ENCODE measurements at regions not wholly inside any gene's neighbourhood (a gene's known extent, or its start where the extent isn't known, plus 50 kb on each side); places are given as distances from the start of the nearest gene placed in this dataset.
"Not testable (repeated sequence)": the region's sequence is repeated elsewhere in the genome, so short reads cannot be mapped to it uniquely, and the experiment has no call there.

GRCh38 chr12:83506841-83507240 is 820.1 kb downstream of the TMTC2 start:
- no peak for DNase-seq

DNA sequence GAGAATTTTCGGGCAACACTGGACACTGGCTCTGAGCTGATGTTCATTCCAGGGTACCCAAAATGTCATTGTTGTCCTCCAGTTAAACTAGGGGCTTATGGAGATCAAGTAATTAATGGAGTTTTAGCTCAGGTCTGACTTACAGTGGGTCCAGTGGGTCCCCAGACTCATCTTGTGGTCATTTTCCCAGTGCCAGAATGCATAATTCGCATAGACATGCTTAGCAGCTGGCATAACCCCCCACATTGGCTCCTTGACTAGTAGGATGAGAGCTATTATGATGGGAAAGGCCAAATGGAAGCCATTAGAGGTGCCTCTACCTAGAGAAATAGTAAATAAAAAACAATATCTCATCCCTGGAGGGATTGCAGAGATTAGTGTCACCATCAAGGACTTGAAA is 818.9 kb downstream of the TMTC2 start:
- no peak for DNase-seq

GRCh38 chr12:83499894-83500293 is 813.2 kb downstream of the TMTC2 start:
- not testable (repeated sequence) for DNase-seq

GRCh38 chr12:83477696-83478095 is 791.0 kb downstream of the TMTC2 start:
- no peak for DNase-seq

GRCh38 chr12:83476695-83477690 is 790.3 kb downstream of the TMTC2 start:
- no peak for DNase-seq

DNA sequence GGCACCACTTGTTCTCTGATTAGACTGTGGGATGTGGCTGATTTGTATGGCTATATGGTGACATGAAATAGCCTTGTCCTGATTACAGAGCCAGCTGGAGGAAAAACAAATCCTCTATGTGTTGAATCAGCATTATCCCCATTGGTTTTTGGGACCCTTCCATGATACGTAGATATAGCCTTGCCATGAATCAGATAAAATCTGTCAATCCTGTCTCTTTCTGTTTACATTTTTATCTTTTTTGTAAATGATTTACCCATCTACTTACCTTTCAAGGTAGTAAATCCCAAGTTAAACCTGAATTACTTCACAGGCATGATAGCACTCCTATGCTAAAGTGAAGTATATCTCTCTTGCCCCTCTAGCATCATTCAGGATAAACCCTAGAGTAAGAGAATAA is 789.3 kb downstream of the TMTC2 start:
- DNase-seq: no peak

DNA sequence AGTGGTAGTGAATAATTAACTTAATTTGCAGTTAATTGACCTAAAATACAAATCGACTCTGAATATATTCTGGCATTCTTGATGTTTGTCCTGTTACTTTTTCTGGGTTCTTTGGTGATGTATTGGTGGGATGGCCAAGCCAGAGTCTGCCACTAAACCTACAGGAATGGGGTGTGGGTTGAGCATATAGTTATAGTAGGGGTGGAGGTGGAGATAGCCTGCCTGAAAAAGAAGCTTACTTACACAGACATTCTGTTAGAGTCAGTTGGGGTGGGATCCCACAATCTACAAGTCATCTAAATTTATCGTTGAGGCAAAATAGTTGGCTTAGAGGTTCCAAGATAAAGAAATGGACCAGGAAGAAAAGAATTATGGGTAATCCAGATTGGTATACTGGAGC is 787.7 kb downstream of the TMTC2 start:
- DNase-seq: no peak

GRCh38 chr12:83473408-83474095 is 786.8 kb downstream of the TMTC2 start:
- DNase-seq: no peak

DNA sequence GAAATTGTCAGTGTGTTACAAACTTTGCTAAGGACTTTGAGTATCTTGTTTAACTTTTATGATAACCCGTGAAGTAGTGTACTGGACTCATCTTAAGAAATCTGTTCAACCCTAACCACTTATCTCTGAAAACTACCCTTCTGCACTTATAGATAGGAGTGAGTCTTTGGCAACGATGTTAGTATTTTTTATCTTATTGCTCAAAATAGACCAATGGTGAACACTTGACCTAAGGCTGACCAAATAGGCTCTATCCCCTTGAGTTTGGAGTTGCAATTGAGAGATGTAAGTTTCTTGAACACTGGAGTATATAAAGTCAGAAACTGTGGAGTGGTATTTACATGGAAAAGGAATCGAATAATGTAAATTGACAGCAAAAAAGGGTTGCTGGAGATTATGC is 786.1 kb downstream of the TMTC2 start:
- no peak for DNase-seq

GRCh38 chr12:83472350-83472749 is 785.6 kb downstream of the TMTC2 start:
- no peak for DNase-seq

DNA sequence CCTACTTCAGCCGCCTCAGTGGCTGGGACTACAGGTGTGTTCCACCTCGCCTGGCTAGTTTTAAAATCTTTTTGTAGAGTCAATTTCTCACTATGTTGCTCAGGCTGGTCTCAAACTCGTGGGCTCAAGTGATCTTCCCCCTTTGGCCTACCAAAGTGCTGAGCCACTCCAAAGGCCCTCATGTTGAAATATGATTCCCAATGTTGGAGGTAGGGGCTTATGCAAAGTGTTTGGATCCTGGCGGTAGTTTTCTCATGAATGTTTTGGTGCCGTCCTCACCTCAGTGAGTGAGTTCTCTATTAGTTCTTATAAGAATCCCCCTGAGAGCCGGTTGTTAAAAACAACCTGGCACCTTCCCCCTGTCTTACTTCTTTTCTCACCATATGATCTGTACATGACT is 784.6 kb downstream of the TMTC2 start:
- no peak for DNase-seq

DNA sequence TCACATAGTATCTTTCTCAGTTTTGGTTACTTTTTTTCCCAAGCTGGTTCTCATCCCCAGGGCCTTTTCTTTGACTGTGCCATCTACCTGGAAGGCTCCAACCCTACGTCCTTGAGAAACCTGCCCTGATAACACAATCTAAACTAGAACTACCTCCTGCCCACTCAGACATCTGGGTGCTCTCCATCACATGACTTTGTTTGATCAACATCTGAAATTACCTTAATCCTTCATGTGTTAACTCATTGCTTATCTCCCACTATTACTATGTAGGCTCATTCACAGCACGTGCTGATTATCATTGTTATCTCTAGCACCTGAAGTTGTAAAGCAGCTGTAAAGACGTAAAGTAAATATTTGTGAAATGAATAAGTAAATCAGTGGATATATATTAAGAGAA is 784.0 kb downstream of the TMTC2 start:
- no peak for DNase-seq

DNA sequence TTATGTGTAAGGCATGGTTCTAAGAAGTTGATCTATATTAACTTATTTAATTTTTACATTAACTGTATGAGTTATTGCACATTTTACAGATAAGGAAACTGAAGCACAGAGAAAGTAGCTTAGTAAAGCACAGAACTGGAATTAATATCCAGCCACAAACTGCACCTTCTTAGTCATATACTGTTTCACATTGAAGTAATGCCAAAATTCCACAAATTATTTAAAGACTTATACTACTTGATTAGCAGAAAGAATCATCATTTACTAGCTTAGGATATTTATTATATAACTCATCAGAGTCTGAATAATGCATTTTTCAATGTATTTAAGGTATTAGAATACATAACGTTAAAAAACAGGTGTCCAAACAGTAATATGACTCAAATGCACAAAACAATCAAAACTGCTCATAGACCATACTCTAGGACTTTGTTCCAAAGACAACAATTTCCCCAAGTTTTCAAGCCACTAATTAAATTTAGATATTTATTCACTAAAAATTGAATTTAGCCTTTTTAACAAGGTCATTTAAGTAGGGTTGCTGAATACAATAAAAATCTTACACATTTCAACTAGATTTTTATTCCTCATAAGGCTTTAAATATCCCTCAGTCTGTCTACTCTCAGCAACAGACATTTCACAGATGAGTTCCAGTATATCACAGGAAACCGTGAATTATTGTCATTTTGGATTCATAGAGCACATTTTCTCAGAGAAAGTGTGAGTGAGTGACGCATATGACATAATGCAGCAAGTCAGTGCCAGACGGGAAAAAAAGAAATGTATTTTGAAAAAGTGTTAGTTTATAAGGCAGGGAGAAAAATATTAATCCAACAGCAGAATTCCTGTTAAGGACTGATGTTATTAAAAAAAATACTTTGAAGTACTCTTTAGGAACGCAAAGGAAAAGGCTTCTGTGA is 782.5 kb downstream of the TMTC2 start:
- DNase-seq: no peak

DNA sequence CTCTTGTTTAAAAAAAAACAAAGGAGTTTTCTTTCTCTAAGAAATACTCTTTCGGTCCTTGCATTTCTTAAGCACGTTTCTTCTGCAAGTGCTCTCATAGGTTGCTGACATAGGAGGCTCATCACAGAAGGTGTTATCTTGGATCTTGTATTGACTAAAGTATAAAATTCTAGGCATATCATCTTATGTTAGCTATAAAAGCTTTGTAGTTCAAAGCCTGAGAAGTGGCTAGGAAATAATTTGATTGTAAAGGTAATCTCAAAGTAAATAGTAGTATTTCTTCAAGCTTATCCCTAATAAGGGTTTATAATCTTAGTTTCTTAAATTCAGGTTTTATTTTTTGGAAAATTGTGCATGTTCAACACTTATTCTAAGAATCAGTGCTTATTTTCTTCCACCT is 778.9 kb downstream of the TMTC2 start:
- no peak for DNase-seq

GRCh38 chr12:83462419-83462818 is 775.7 kb downstream of the TMTC2 start:
- no peak for DNase-seq

DNA sequence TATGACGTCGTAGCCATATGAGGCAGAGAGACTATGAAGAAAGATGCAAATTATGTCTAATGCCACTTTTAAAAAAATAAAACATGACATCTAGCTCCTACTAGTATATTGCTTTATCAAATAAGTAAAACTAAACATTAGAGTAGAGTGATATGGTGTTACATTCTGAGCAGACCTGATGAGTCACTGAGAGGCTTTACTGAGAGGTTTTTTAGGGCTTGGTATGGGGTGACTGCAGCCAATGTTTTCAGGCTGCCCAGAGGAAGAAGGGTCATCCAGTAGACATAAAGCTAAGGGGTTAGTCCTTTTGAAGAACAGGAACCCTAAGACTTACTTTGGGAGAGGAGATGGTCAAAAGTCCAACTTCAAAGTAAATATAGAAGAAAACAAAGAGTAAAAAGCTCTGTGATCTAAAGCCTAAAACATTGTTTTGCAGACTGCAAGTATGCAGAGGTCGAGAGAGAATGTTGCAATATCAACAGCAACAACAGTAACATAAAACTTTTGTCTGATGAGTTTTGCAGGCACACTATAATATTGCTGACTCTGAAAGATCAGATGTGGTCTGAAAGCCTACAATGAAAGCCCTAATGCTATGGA is 774.7 kb downstream of the TMTC2 start:
- DNase-seq: no peak

GRCh38 chr12:83451189-83451588 is 764.5 kb downstream of the TMTC2 start:
- no peak for DNase-seq

- no peak for DNase-seq
These were observed 747.9 kb downstream of the TMTC2 start for GRCh38 chr12:83434600-83434999.

DNA sequence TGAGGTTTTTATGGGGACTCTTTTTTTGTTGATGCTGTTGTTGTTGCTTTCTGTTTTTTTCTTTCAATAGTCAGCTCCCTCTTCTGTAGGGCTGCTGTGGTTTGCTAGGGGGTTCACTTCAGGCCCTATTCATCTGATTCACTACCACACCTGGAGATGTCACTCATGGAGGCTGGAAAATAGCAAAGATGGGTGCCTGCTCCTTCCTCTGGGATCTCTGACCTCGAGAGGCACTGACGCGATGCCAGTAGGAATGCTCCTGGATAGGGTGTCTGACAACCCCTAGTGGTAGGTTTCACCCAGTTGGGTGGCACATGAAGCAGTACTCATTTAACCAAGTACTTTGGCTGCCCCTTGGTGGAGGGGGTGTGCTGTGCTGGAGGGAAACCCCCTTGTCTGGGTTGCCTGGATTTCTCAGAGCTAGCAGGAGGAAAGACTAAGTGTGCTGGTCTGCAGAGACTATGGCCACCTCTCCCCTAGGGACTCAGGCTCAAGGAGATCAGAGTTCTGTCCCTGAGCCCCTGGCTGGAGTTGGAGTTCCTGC is 745.5 kb downstream of the TMTC2 start:
- no peak for DNase-seq

DNA sequence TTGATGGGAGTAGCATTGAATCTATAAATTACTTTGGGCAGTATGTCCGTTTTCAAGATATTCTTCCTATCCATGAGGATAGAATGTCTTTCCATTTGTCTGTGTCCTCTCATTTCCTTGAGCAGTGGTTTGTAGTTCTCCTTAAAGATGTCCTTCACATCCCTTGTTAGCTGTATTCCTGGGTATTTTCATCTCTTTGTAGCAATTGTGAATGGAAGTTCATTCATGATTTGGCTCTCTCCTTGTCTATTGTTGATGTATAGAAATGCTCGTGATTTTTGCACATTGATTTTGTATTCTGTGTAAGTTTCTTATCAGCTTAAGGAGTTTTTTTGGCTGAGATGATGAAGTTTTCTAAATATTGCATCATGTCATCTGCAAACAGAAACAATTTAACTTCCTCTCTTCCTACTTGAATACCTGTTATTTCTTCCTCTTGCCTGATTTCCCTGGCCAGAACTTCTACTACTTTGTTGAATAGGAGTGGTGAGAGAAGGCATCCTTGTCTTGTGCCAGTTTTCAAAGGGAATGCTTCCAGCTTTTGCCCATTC is 741.0 kb downstream of the TMTC2 start:
- DNase-seq: not testable (repeated sequence)

DNA sequence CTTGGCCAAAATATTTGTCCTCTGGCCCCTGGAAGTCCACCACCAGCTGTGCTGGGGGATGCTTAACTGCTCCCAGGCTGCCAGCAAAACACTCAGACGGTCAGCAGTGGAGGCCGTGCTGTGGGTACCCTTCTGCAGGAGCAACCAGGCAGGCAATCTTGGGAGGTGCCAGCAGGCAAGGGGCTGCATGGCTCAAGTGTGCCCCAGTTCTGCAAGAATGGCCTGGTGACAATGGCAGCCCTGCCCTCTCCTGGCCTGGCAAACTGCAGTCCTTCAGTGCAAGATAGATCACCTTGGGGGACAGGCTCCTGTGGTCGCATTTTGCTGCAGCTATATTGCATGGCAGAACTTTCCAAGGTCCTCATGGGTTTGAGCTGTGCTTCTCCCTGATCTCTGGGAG is 728.3 kb downstream of the TMTC2 start:
- DNase-seq: no peak

- no peak for DNase-seq
These were observed 722.1 kb downstream of the TMTC2 start for GRCh38 chr12:83408851-83409250.

Measured in activated CD4-positive, alpha-beta T cell treated with anti-CD3 and anti-CD28 coated beads, Interleukin-2, amount 50 U/mL, for 16 hours (primary cell).